ENCODE measurements at regions not wholly inside any gene's neighbourhood (a gene's known extent, or its start where the extent isn't known, plus 50 kb on each side); places are given as distances from the start of the nearest gene placed in this dataset.

DNA sequence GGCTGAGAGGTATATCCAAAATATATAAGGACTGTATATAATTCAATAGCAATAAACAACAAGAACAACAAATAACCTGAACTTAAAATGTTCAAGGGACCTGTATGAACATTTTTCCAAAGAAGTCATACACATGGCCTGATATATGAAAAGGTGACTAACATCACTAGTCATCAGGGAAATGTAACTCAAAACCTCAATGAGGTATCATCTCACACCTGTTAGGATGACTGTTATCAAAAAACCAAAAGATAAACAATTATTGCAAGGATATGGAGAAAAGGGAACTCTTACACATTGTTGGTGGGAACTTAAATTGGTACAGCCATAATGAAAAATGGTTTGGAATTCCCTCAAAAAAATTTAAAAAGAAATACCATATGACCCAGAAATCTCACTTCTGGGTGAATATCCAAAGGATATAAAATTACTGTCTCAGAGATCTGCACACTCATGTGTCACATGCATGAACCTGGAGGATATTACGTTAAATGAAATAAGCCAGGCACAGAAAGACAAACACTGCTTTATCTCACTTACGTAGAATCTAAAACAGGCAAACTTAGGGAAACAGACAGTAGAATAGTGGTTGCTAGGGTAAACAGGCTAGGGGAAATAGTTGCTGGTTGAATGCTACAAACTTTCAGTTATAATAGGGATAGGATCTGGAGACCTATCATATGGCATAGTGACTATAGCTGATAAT, 334.5 kb upstream of the MMADHC start:
- no peak for DNase-seq (ENCODE audit: low read depth in 2 of 2)

DNA sequence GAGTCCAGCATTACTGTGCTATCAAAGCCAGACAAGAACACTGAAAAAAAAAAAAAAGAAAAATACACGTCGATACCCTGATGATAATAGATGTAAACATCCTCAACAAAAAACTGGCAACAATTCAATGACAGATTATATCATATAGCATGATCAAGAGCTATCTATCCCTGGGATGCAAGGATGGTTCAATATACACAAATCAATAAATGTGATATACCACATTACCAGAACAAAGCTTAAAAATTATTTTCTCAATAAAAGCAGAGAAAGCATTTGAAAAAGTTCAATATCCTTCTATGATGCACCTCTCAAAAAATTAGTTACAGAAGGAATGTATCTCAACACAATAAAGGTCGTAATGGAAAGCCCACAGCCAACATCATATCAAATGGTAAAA, 332.8 kb upstream of the MMADHC start:
- no peak for DNase-seq (ENCODE audit: low read depth in 2 of 2)

DNA sequence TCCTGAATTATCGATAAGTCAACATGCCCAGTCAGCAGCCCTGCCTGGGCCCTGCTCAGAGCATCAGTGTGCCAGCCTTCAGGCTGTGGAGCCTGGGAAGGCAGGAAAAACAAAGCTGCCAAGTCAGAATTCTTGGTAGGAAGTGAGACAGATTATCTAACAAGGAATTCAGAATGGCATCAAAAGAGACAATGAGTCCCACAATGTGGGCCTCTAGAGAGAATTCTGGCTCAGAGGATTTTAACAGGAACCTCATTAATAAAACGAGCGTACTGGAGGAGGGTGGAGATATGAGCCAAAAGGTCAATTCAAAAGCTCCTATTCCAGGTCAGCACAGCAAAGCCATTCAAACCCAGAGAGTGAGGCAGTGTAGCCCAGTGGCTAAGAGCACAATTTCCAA, 327.6 kb upstream of the MMADHC start:
- no peak for DNase-seq (ENCODE audit: low read depth in 2 of 2)

DNA sequence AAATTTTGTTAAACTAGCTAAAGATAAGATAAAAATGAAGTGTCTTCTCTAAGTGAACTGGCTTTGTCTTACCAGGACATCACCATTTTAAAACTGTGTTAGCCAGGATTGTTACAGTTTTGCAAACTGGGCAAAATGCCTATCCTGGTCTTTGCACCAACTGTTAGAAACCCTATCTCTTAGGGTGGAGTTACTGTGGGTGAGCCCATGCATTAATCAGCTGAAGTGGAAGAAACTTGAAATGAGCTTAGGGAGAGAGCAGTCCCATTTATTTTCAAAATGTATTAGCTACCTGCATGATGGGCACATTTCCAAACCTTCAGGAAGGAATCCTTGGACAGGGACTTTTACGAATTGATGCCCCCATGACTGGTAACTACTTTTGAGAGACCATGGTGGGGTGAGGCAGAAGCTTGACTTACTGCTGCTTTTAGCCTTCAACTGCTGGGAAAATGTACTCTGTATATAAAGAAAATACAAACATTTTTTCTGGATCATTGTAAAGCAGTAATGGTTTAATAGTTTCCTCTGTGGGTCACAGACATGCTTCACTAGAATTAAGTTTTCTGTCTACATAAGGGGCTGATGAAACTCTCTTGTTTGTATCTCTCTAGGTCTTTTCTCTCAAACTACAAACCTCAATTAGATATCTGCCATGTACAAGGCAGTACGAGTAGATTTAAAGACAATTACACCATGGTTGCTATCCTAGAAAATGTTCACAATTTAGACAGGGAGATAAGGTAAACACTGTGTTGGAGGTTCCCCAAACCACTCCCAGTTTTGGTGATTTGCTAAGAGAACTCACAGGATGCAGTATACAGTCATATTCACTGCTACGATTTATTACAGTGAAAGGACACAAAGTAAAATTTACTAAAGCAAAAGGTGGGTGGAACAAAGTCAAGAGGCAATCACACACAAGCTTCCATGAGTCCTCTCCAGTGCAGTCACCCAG, 321.4 kb upstream of the MMADHC start:
- DNase-seq (ENCODE audit: low read depth in 2 of 2): no peak

DNA sequence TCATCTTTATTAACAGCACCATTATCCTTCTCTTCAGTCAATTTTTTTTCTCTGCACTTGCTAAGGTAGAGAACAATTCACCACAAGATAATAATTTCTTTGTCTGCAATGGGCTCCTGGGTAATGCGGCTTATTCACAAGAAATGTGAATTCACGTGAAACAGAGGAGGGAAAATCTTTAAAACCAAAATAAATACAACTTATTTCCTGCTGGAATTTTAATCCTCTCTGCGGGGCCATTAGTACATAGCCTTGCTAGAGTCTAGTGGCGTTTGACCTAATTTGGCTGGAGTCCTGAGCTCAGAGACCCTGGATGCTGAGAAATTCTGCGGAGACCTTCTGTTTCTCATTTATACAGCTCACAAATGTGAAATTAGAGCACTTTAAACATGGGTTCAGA, 319.3 kb upstream of the MMADHC start:
- no peak for DNase-seq (ENCODE audit: low read depth in 2 of 2)

DNA sequence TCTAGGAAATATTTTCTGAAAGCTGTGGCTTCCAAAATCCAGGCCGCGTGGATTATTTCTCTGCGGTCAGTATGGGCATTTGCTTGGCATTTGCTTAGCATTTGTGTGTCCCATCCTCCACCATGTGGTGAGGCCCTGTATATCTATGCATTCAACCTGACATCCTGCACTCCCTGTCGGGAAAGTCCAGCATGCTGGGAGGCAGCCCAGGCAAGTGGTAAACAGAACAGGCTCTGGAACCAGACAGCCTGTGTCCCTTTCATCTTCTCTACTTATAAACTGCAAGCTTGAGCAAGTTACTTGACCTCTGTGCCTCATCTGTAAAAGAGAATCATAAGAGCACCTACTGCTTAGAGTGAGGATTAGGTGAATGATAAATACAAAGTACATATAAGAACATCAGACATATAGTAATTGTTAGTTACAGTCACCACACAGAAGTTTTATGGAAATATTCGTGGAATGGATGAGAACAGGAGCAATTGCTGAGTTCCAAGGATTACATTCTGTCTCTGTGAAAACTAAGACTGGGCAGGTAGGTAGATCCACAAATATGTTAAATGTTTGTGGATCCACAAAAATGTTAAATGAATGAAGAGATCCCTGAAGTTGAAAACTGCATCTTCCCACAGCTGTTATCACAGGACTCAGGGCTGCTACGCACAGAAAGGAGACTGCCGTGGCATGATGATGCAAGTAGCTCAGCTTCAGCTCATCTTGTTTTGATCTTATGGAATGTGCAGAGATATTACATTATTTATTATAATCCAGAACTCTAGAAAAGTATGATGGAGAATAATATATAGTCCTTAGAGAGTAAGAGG, 317.0 kb upstream of the MMADHC start:
- DNase-seq (ENCODE audit: low read depth in 2 of 2): no peak

DNA sequence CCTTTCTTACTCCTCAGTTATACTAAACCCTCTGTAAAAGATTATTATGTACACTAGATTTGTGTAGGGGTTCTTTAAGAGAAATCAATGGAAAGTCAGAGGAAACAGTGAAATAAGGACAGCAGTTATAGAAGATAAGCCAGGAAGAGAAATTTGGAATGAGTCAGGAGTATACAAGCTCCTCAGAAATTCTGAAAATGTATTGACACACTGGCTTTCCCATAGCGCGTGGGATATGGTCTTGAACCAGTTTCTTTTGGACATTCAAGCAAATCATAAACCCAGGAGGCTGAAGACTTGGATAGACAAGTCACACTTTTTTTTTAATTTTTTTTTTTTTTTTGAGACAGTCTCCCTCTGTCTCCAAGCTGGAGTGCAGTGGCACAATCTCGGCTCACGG, 316.1 kb upstream of the MMADHC start:
- no peak for DNase-seq (ENCODE audit: low read depth in 2 of 2)

DNA sequence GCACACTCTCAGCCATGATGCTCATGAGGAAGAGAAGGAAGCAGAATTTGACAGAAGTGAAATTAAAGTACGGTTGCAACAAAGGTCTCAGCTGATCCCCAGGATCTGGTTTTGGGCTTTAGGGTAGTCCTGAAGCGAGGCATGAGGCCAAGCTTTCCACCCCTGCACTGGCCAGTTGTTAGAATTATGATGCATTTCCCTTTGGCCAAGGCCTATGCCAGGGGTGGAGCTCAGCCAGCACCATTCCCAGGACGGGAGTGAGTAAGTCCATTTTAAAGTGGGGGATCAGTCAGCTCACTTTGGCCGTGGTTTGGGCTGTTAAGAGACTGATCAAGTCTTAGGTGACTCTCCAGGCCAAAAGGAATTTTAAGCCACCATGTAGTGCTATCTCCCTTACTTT, 314.5 kb upstream of the MMADHC start:
- DNase-seq (ENCODE audit: low read depth in 2 of 2): no peak

DNA sequence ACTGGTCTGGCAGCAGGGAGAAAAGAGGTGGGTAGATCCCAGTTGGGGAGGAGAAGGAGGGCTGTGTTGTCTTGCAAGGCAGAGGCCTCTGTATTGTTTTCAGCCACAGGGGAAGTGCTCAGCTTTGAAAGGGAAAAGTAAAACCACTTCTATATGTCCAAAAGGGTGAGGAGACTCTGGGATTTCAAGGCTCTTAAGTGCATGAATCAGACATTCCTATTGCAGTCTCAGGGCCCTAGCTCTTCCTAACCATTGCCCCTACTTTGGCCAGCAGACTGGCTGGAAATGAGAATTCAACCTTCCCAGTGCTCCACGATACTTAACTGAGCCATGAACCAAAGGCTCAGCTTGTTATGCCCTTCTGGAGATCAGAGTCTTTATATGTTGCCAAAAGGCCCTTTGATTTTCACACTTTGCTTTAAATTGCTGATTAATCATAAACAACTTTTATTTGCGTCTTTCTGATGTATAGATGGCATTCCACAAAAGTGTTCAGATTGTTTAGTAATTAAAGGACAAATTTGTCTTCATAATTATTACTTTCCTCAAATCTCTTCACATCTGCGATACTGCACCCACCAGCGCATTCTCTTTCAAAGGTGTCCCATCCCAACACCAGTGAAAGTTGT, 313.8 kb upstream of the MMADHC start:
- DNase-seq (ENCODE audit: low read depth in 2 of 2): no peak

DNA sequence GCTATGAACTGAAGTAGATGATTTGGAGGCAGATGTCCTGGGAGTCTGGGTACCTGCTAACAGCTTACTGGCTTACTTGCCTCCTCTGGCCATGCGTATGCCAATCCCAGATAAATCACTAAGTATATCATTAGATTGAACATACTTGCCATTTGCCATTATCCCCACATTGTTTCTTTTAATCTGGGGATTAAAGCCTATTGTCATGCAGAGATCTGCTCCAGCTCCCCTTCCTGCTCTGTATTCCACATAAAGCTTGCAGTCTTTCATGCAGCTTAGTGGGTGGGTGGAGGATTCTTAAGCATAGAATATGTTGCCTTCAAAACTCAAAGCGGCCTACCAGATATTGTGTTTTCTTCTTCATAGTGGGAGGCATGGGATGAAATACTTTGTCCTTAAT, 311.8 kb upstream of the MMADHC start:
- no peak for DNase-seq (ENCODE audit: low read depth in 2 of 2)

DNA sequence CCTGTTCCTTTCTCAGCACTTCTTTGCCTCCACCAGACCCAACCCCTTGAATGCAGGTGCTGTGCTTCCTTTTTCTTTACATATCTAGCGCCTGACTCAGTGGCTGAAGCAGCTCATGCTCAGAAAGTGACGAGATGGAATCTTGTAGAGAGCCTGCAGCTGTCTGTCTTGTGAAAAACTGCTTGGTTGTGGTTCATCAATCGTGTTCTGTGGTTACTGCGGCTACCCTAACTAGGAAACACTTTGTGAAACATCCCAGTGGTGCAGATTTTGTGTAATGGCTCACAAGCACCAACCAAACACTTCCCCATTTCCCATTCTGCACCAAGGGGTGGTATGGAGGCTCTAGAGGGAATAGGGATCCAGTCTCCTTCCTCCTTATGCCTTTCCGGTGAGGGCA, 307.2 kb upstream of the MMADHC start:
- DNase-seq (ENCODE audit: low read depth in 2 of 2): no peak

DNA sequence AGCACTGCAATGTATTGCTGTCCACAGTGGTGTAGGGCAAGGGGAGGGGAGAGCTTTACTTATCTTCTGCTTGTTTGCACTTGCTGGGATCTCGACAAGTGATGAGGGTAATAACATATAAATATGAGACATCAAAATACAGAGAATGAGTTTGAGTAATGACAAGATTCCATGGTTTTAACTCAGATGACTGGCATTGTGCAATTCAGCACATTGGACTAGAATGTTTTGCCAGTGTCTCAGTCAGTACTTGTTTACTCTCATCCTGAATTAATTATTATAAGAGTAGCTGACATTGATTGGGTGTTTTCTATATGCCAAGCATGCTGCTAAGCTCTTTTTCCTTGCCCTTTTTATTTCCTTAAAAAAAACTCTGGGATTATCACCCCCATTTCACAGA, 306.7 kb upstream of the MMADHC start:
- no peak for DNase-seq (ENCODE audit: low read depth in 2 of 2)

DNA sequence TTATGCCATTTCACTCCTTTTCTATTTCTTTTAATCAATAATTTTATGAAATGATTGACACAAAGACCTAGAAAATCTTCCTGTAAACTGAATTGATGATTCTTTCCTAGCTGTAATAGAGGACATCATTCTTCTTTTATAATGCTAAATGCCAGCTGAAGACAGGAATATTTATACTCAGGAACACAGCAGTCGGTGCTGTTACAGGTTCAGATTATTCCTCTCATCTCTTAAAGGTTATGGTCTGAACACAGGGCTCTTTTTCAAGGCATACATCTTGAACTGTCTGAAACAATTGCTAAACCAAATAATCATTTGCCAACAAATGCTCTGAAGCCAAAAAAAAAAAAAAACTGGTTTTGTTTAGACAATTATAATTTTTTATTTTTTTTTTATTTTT, 305.0 kb upstream of the MMADHC start:
- DNase-seq (ENCODE audit: low read depth in 2 of 2): no peak

DNA sequence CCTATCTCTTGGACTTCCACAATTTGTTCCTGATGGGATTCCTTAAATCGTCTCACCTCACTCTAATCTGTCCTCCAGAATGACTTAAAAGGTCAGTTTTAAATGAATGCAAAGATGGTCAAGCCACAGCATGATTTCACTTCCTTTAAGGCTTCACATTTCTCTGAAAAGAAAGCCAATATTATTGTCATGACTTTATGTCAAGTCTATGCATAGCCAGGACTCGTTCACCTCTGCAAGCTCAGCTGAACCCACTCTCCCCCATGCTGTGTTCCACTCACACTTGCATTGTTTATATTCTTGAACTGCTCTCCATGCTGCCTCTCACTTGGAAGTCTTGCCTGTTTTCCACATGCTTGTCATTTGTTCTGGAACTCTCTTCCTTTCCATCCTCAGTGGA, 298.4 kb upstream of the MMADHC start:
- no peak for DNase-seq (ENCODE audit: low read depth in 2 of 2)

DNA sequence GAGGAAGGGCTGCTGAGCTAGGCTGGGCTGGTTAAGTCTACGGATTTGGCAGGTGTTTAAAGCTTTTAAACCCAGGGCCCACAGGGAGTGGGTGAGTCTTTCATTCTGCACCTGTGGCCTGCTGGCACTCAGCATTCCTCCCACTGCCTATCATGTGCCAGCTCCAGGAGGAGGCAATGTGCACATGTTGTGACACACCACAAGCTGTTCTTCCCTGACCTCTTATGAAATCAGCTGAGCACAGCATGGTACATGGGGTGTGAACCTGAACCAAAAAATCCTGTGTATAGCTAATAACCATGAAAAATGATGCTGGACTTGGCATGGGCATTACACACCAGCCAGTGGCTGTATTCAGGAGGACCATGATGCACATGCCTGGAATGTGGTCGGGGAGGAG, 297.9 kb upstream of the MMADHC start:
- no peak for DNase-seq (ENCODE audit: low read depth in 2 of 2)

DNA sequence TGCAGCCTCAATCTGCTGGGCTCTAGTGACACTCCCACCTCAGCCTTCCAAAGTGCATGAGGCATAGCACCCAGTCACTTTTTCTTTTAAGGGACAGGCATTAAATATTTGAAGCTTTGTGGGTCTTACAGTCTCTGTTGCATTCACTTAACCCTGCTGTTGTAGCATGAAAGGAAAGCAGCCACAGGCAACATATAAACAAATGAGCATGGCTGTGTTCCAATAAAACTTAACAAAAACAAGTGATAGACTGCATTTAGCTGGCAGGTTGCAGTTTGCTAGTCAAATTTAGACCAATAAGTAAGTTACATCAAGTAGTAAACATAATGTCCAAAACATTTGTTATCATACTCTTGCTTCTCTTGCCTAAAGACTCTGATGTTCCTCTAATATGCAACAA, 297.3 kb upstream of the MMADHC start:
- DNase-seq (ENCODE audit: low read depth in 2 of 2): no peak

DNA sequence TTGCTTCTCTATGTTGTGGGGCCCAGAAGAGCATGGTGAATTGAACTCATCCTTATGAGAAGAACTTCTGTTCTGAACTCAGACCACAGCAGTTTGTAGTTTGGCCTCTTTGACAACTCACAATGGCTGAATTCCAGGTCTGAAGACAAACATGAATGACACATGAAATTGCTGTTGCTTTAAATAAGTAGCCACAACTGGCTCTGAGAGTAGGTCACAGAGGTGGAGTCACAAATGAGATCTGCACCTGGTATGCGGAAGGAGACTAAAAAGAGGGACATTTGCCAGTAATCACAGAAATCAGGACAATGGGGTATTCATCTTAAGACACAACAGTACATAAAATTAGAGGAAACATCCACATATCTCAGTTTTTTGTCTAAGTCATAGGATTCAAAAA, 290.3 kb upstream of the MMADHC start:
- no peak for DNase-seq (ENCODE audit: low read depth in 2 of 2)

DNA sequence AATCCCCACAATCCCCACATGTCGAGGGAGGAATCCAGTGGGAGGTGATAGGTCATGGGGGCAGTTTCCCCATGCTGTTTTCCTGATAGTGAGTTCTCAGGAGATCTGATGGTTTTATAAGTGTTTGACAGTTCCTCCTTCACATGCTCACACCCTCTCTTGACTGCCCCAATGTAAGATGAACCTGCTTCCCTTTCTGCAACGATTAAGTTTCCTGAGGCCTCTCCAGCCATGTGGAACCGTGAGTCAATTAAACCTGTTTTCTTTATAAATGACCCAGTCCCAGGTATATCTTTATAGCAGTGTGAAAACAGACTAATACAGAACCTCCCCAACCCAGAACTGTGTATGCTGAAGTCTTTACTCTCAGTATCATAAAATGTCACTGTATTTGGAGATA, 289.5 kb upstream of the MMADHC start:
- no peak for DNase-seq (ENCODE audit: low read depth in 2 of 2)

DNA sequence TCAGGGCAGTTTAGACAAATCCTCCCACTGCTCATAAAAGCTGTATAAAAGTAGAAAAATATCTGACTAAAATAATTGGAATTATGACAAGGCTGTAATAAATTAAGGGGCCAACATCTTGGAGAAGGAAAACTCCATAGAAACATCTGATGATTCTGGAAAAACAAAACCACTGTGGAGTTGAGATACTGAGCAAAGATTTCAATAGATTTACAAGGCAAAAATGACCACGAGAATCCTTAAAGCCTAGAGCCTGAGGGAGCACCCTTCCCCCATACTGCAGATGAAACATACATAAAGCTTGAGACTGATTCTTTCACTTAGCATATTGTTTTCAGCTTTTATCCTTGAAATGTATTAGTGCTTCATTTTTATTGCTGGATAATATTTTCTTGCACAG, 286.4 kb upstream of the MMADHC start:
- DNase-seq (ENCODE audit: low read depth in 2 of 2): no peak

DNA sequence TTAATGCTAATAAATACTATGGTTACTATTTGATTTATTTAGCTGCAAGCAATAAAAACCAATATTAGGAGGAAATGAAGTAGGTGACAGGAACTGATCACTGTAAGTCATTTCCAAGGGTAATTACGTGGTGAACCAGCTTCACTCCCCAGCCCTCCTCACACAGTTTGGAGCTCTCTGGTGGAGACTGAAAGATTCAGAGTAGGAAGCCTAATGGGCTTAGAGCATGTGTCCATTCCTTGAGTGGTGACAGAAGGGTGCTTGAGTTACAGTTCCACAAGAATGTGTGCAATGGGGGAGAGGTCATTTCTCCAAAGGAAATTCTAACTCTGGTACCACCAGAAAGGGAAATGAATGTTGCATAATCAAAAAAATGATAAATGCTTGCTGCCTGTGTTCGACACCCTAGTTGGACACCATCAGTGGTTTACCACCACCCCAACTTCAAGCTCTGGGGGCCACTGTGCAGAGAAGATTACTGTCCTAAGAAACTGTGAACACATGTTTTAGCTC, 285.1 kb upstream of the MMADHC start:
- DNase-seq (ENCODE audit: low read depth in 2 of 2): no peak

DNA sequence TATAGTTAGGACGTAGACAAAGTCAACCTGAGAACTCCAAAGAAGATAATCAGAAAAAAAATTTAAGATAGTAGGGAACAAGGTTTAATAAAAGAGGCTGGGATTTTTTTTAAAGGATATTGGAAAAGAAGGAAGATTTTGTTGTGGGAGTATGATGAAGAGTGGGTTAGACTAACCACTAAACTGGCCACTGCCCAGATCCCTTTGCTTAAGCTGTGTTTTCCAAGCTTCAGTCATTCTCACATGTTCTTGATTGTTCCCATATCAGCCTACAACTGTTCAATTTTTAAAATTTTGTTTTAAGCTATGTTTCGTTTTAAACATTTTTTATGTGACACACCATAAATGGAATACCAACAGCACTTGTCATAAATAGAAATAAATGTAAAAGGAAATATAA, 284.5 kb upstream of the MMADHC start:
- DNase-seq (ENCODE audit: low read depth in 2 of 2): no peak

Measured in stimulated activated CD4-positive, alpha-beta T cell treated with anti-CD3 and anti-CD28 coated beads, Interleukin-4, amount 100 ng/mL, for 48 hours (primary cell).